K562 (cell line): ENCODE measurements at regions not wholly inside any gene's neighbourhood (a gene's known extent, or its start where the extent isn't known, plus 50 kb on each side); places are given as distances from the start of the nearest gene placed in this dataset.

Source experiments
- ATAC-seq: fragments of 200-7000 bp; cut with Tn5 transposase; 3 replicates; pipeline ENCODE4 v1.9.1; 2020; ENCODE audit warnings: moderate library complexity
- BruUV-seq: library from RNA; stranded (reverse); fragments of 400-500 nt; replicated peaks from 2 replicates; lab custom pipeline; 2021; lab: Mats Ljungman, UMichigan
- CTCF ChIA-PET: fragments of 300-600 bp; formaldehyde crosslinking; extraction: SDS; loops from one replicate; lab custom pipeline; 2021; ENCODE audit warnings: low intra/inter-chr PET ratio; lab: Yijun Ruan, JAX
- POLR2A ChIA-PET: fragments of 300-600, 350-650 bp; sonication (Branson Sonifier 250); formaldehyde crosslinking; extraction: SDS; loops from one replicate; lab custom pipeline; 2021; ENCODE audit warnings: antibody characterized with exemption, inconsistent platforms; lab: Yijun Ruan, JAX
- DNase-seq, 4 experiments: peaks; one replicate each; pipeline versions ENCODE4 v3.0.0 to v3.0.0-alpha.2; 2011 to 2018; ENCODE audit warnings: low spot score in 3 of 4, mixed read lengths in 3 of 4; ENCODE audit errors: extremely low read depth in 1 of 4
- FAIRE-seq: peaks from 2 replicates; lab custom pipeline; 2011; peaks lifted over from hg19 to GRCh38; lab: Jason Lieb, UNC
- H2AFZ ChIP-seq: 2 replicates; pipeline ENCODE4 v1.6.0; 2011; ENCODE audit warnings: low read depth, low read length, control low read depth, inconsistent platforms
- H3K27ac ChIP-seq: fragments of 200-600 bp; 3 replicates; pipeline ENCODE4 v1.8.0; 2011; ENCODE audit warnings: low read depth, mild to moderate bottlenecking, control low read depth, inconsistent platforms, low read length, moderate library complexity, mixed read lengths; ENCODE audit errors: extremely low read depth
- H3K27me3 ChIP-seq, 2 experiments: fragments of 300-600 bp in 1 of 2; 2 replicates in 1 of 2; 3 replicates in 1 of 2; pipeline versions ENCODE4 v1.6.0 to v1.8.0; 2011; ENCODE audit warnings: inconsistent platforms in 2 of 2, low read length in 2 of 2, mild to moderate bottlenecking in 1 of 2, mixed read lengths in 1 of 2, moderate library complexity in 1 of 2; ENCODE audit not compliant: control insufficient read depth in 2 of 2, insufficient read depth in 2 of 2
- H3K36me3 ChIP-seq: fragments of 300-600 bp; 3 replicates; pipeline ENCODE4 v1.8.0; 2011; ENCODE audit warnings: mild to moderate bottlenecking, low read length, inconsistent platforms; ENCODE audit not compliant: control insufficient read depth, insufficient read depth
- H3K4me1 ChIP-seq, 2 experiments: fragments of 200-600 bp in 1 of 2; replicated peaks in 1 of 2; 2 replicates in 1 of 2; 3 replicates in 1 of 2; pipeline versions ENCODE4 v1.5.1 to v1.8.0; 2011; ENCODE audit warnings: inconsistent platforms in 2 of 2, low read length in 2 of 2, mild to moderate bottlenecking in 1 of 2, mixed read lengths in 1 of 2, moderate library complexity in 1 of 2; ENCODE audit not compliant: control insufficient read depth in 2 of 2, insufficient read depth in 2 of 2
- H3K4me2 ChIP-seq: 2 replicates; pipeline ENCODE4 v1.6.1; 2011; ENCODE audit warnings: low read length, control low read depth, inconsistent platforms, mixed read lengths; ENCODE audit not compliant: insufficient read depth
- H3K4me3 ChIP-seq: fragments of 200-600 bp; sonication (generic), shearing (Covaris generic); 2 replicates; pipeline ENCODE4 v1.5.1; 2016; ENCODE audit warnings: control low read depth, inconsistent platforms
- H3K79me2 ChIP-seq: fragments of 200-600 bp; 3 replicates; pipeline ENCODE4 v1.8.0; 2011; ENCODE audit warnings: low read length, inconsistent platforms; ENCODE audit not compliant: control insufficient read depth, insufficient read depth
- H3K9ac ChIP-seq, 2 experiments: 2 replicates each; pipeline versions ENCODE4 v1.6.0 to v1.6.1; 2011; ENCODE audit warnings: low read depth in 2 of 2, low read length in 2 of 2, control low read depth in 1 of 2, inconsistent platforms in 1 of 2, mild to moderate bottlenecking in 1 of 2, mixed read lengths in 1 of 2; ENCODE audit not compliant: insufficient read depth in 1 of 2
- H3K9me1 ChIP-seq: one replicate; pipeline ENCODE4 v1.6.0; 2011; ENCODE audit warnings: inconsistent platforms, mild to moderate bottlenecking, low read length, moderate library complexity; ENCODE audit not compliant: control insufficient read depth, insufficient read depth
- H3K9me3 ChIP-seq: replicated peaks from 2 replicates; pipeline ENCODE4 v1.5.1; 2011; ENCODE audit warnings: low read depth, low read length, inconsistent platforms; ENCODE audit not compliant: control insufficient read depth, insufficient read depth
- H4K20me1 ChIP-seq: replicated peaks from 2 replicates; pipeline ENCODE4 v1.6.1; 2011; ENCODE audit warnings: low read length, inconsistent platforms, mixed read lengths; ENCODE audit not compliant: control insufficient read depth, insufficient read depth
- HNRNPK ChIP-seq: fragments of 200-400 bp; formaldehyde crosslinking; IDR thresholded peaks from one replicate; pipeline ENCODE4 v1.6.1; 2018; ENCODE audit warnings: mild to moderate bottlenecking, low read depth, low read length; ENCODE audit not compliant: poor library complexity, severe bottlenecking
- KLF6 ChIP-seq: fragments of 250-450 bp; sonication (Bioruptor Pico); IDR thresholded peaks from 2 replicates; pipeline ENCODE4 v1.4.0; 2020; ENCODE audit warnings: mild to moderate bottlenecking, moderate library complexity, borderline replicate concordance
- LEF1 ChIP-seq: fragments of 450-650 bp; IDR thresholded peaks from 2 replicates; pipeline ENCODE4 v1.6.1; 2016; ENCODE audit warnings: mild to moderate bottlenecking
- MED1 ChIP-seq: sonication (generic); formaldehyde crosslinking; IDR thresholded peaks from 2 replicates; pipeline ENCODE4 v1.8.1; 2023; ENCODE audit warnings: missing genetic modification reagents, borderline replicate concordance
- SAFB ChIP-seq: fragments of 200-400 bp; formaldehyde crosslinking; IDR thresholded peaks from 2 replicates; pipeline ENCODE4 v1.6.1; 2017; ENCODE audit warnings: low read depth, low read length, borderline replicate concordance
- SIRT6 ChIP-seq: IDR thresholded peaks from one replicate; pipeline ENCODE4 v1.6.1; 2012; ENCODE audit warnings: low read depth, mild to moderate bottlenecking, control low read depth, inconsistent platforms, low read length, moderate library complexity
- SIX5 ChIP-seq, 2 experiments: IDR thresholded peaks; 2 replicates each; pipeline ENCODE4 v1.6.1; 2011; ENCODE audit warnings: low read length in 2 of 2, borderline replicate concordance in 1 of 2, low read depth in 1 of 2, mild to moderate bottlenecking in 1 of 2, moderate library complexity in 1 of 2; ENCODE audit not compliant: insufficient read depth in 1 of 2
- ZNF518B ChIP-seq: fragments of 250-450 bp; sonication (Bioruptor Pico); IDR thresholded peaks from 2 replicates; pipeline ENCODE4 v1.5.0; 2021; ENCODE audit warnings: mild to moderate bottlenecking, moderate library complexity
- WGBS: fragments of 100-300 bp; shearing (Covaris generic); methylation state at CpG from one replicate; pipeline ENCODE4 v1.1.6; 2016; ENCODE audit warnings: low coverage, mixed read lengths; ENCODE audit not compliant: insufficient coverage; ENCODE audit errors: missing lambda C conversion rate; 5-methylcytosine and 5-hydroxymethylcytosine counted together
- in situ Hi-C: fragments of 300-500 bp; cut with MboI; formaldehyde crosslinking; loops from 4 replicates; pipeline ENCODE4 v1.15.0; 2018; ENCODE audit warnings: inconsistent platforms, mixed read lengths
- intact Hi-C: fragments of 100-400 bp; cut with micrococcal nuclease; formaldehyde crosslinking; loops from 2 replicates; pipeline ENCODE4 v1.14.2; 2022
- TF ChIP-seq, protein P1 (sequence below): fragments of 250-450 bp; sonication (Bioruptor Pico); IDR thresholded peaks from 2 replicates; pipeline ENCODE4 v1.5.0; 2021

- no peak for TF ChIP-seq SIRT6
- no peak for TF ChIP-seq SIX5 (IDR thresholded peaks at IDR 0.05; ENCODE audit: borderline replicate concordance in 1 of 2, insufficient read depth in 1 of 2, low read depth in 1 of 2, low read length in 2 of 2)
- TF ChIP-seq ZNF518B (CRISPR knock-in tag) = no peak
- no peak for TF ChIP-seq HNRNPK
- TF ChIP-seq LEF1 = no peak
- TF ChIP-seq, protein P1, sequence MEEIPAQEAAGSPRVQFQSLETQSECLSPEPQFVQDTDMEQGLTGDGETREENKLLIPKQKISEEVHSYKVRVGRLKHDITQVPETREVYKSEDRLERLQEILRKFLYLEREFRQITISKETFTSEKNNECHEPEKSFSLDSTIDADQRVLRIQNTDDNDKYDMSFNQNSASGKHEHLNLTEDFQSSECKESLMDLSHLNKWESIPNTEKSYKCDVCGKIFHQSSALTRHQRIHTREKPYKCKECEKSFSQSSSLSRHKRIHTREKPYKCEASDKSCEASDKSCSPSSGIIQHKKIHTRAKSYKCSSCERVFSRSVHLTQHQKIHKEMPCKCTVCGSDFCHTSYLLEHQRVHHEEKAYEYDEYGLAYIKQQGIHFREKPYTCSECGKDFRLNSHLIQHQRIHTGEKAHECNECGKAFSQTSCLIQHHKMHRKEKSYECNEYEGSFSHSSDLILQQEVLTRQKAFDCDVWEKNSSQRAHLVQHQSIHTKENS (CRISPR knock-in tag) = no peak
Measured at GRCh38 chr4:181043486-181043885, 1199.7 kb upstream of the TENM3 start (continued).

GRCh38 chr4:181046809-181047208 lies 1196.4 kb upstream of the TENM3 start:
- H3K79me2 ChIP-seq = no peaks in the 10 kb centered on the region
- no peak overlapping the region for H2AFZ ChIP-seq
- intact Hi-C loops = no loop called here
- H3K9me1 ChIP-seq = no peaks in the 10 kb centered on the region
- H3K9me3 ChIP-seq = no peaks in the 10 kb centered on the region
- no peaks in the 10 kb centered on the region for H4K20me1 ChIP-seq
- FAIRE-seq (no peak), DNase-seq (no peak), ATAC-seq (no peak)
- H3K4me1 ChIP-seq = no peaks in the 10 kb centered on the region
- no peak overlapping the region for H3K27ac ChIP-seq
- CTCF ChIA-PET = no interaction called here
- H3K36me3 ChIP-seq = no peaks in the 10 kb centered on the region
- in situ Hi-C loops = no loop called here
- H3K4me2 ChIP-seq = no peak overlapping the region
- no peak overlapping the region for H3K4me3 ChIP-seq
- H3K9ac ChIP-seq = no peak overlapping the region
- POLR2A ChIA-PET = no interaction called here
- H3K27me3 ChIP-seq = no peaks in the 10 kb centered on the region
- 3% methylated on average over 9 of the region's 9 CpGs for WGBS
- no TSS peak for BruUV-seq
- no peak for TF ChIP-seq SAFB
- TF ChIP-seq MED1 (CRISPR knock-in tag) = no peak
- no peak for TF ChIP-seq KLF6 (CRISPR knock-in tag)
